Spleen (tissue), 11 donors: ENCODE measurements at regions not wholly inside any gene's neighbourhood (a gene's known extent, or its start where the extent isn't known, plus 50 kb on each side); places are given as distances from the start of the nearest gene placed in this dataset.

Source experiments
- DNase-seq: peaks from one replicate; pipeline ENCODE4 v3.0.0-alpha.2; 2020
- H3K27ac ChIP-seq, 8 donors: fragments of 200-600 bp; sonication (generic) in 7 of 8; 1 replicate in 4 of 8; 2 replicates in 4 of 8; pipeline versions ENCODE4 v1.5.0 to v1.8.0; 2016 to 2021; ENCODE audit warnings: inconsistent platforms in 4 of 8, mild to moderate bottlenecking in 4 of 8, moderate library complexity in 1 of 8
- H3K27me3 ChIP-seq, 7 donors: fragments of 200-600 bp; sonication (generic) in 6 of 7; replicated peaks in 1 of 7; 1 replicate in 4 of 7; 2 replicates in 3 of 7; pipeline versions ENCODE4 v1.5.0 to v1.8.0; 2016 to 2021; ENCODE audit warnings: inconsistent platforms in 3 of 7, mild to moderate bottlenecking in 1 of 7
- H3K36me3 ChIP-seq, 6 donors: fragments of 200-600 bp; sonication (generic) in 5 of 6; 1 replicate in 4 of 6; 2 replicates in 2 of 6; pipeline versions ENCODE4 v1.5.0 to v1.8.0; 2016 to 2021; ENCODE audit warnings: inconsistent platforms in 2 of 6
- H3K4me1 ChIP-seq, 6 donors: fragments of 200-600 bp; sonication (generic) in 5 of 6; 1 replicate in 3 of 6; 2 replicates in 3 of 6; pipeline versions ENCODE4 v1.5.0 to v1.8.0; 2016 to 2021; ENCODE audit warnings: inconsistent platforms in 3 of 6
- H3K4me3 ChIP-seq, 8 donors: fragments of 200-600 bp; sonication (generic) in 7 of 8; 1 replicate in 4 of 8; 2 replicates in 4 of 8; pipeline versions ENCODE4 v1.5.0 to v1.8.0; 2016 to 2021; ENCODE audit warnings: inconsistent platforms in 4 of 8, mild to moderate bottlenecking in 4 of 8, moderate library complexity in 2 of 8
- H3K9me3 ChIP-seq, 8 donors: fragments of 200-600 bp; sonication (generic) in 7 of 8; 1 replicate in 4 of 8; 2 replicates in 4 of 8; pipeline versions ENCODE4 v1.5.0 to v1.8.0; 2016 to 2021; ENCODE audit warnings: inconsistent platforms in 4 of 8
- POLR2A ChIP-seq, 3 donors: fragments of 450-650 bp; IDR thresholded peaks; one replicate each; pipeline ENCODE4 v1.5.1; 2017; ENCODE audit warnings: antibody characterized with exemption in 3 of 3, mild to moderate bottlenecking in 1 of 3
- POLR2AphosphoS5 ChIP-seq, 3 donors: sonication (generic); formaldehyde crosslinking; IDR thresholded peaks; one replicate each; pipeline ENCODE4 v1.5.1; 2017; ENCODE audit warnings: antibody characterized with exemption in 3 of 3
- whole genome bisulfite sequencing, 5 donors: extraction: QIAGEN DNeasy Blood & Tissue Kit in 3 of 5; methylation state at CpG; one replicate each; pipeline versions ENCODE4 v1.1.5 to v1.1.7; 2013 to 2018; 5-methylcytosine and 5-hydroxymethylcytosine counted together
- intact Hi-C: fragments of 100-400 bp; cut with DNase I; formaldehyde crosslinking; loops from one replicate; pipeline ENCODE4 v1.15.0; 2023; ENCODE audit warnings: low total_unique reads
- TF ChIP-seq, protein P1 (sequence below), 11 experiments: fragments of 200-600 bp in 7 of 11; fragments of 450-650 bp in 4 of 11; sonication (generic) in 4 of 11; IDR thresholded peaks in 8 of 11; conservative IDR thresholded peaks in 3 of 11; 1 replicate in 7 of 11; 2 replicates in 4 of 11; pipeline versions ENCODE4 v1.4.0 to v1.8.0; 2016 to 2021; ENCODE audit warnings: antibody characterized with exemption in 11 of 11, inconsistent platforms in 4 of 11, mild to moderate bottlenecking in 1 of 11
- donor health status: healthy with polysubstance abuse.
- donor health status: DM: no; HTN: no; CAD: no; lungs with moderate emphysema.
- donor health status: DM: no; HTN: no; CAD: no.
- donor health status: Bipolar disorder and iron deficiency.
- donor health status: healthy.
- donor health status: DM: no; HTN: no; CAD: no.
- donor health status: DM: yes; HTN: yes; CAD: no.

DNA sequence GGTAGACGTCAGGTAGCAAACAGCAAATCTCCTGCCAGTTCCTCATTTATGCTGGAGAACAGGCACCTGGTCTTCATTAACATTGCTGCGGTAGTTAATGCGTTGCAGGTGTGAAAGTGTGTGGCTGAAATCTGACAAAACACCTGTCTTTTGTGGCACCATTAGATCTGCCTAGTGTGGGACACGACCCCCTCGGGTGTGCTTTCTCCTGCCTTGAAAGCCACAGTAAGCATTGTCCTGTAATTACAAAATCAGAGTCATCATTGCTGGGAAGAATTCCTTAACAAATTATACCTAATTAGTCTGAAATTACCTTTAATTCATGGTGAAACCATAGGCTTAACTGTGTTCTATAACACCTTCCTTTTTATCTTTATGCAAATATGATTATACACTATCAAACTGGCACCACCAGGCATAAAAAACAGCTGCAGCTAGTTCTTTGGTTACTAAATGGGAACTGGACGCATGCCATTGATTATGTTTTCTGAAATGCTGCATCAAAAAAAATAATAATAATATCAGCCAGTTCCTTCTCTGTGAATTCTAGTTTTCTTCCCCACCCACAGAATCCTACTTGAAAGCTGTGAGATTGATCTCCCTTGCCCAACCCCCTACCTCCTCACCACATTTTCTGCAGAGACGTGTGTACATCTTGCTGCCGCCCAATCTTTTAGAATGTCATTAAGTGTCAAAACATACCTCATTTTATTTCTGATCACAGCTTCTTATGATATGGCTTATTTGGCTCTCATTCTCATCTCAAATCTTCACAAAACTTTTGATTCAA, 374.0 kb downstream of the NFIB start:
- peak overlapping the region in 2 of 8 donors; percentile 41 to 43 for H3K27ac ChIP-seq
- H3K27me3 ChIP-seq = no peaks in the 10 kb centered on the region
- no peaks in the 10 kb centered on the region for H3K9me3 ChIP-seq
- DNase-seq = no peak
- peaks cover 0 to 16% (median 0%) of the 10 kb centered on the region in 6 donors for H3K4me1 ChIP-seq
- no peaks in the 10 kb centered on the region for H3K36me3 ChIP-seq
- whole genome bisulfite sequencing, 5 donors = 81 to 89% (median 87%) methylated on average over 8 of the region's 8 CpGs
- intact Hi-C loops = no loop called here
- no peak for TF ChIP-seq POLR2AphosphoS5 (IDR thresholded peaks at IDR 0.05)
- TF ChIP-seq, protein P1, sequence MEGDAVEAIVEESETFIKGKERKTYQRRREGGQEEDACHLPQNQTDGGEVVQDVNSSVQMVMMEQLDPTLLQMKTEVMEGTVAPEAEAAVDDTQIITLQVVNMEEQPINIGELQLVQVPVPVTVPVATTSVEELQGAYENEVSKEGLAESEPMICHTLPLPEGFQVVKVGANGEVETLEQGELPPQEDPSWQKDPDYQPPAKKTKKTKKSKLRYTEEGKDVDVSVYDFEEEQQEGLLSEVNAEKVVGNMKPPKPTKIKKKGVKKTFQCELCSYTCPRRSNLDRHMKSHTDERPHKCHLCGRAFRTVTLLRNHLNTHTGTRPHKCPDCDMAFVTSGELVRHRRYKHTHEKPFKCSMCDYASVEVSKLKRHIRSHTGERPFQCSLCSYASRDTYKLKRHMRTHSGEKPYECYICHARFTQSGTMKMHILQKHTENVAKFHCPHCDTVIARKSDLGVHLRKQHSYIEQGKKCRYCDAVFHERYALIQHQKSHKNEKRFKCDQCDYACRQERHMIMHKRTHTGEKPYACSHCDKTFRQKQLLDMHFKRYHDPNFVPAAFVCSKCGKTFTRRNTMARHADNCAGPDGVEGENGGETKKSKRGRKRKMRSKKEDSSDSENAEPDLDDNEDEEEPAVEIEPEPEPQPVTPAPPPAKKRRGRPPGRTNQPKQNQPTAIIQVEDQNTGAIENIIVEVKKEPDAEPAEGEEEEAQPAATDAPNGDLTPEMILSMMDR (IDR thresholded peaks at IDR 0.05 in 8 of 11, conservative IDR thresholded peaks at IDR 0.05 in 3 of 11) = no peak
- TF ChIP-seq POLR2A (IDR thresholded peaks at IDR 0.05) = no peak
- H3K4me3 ChIP-seq = no peak overlapping the region

DNA sequence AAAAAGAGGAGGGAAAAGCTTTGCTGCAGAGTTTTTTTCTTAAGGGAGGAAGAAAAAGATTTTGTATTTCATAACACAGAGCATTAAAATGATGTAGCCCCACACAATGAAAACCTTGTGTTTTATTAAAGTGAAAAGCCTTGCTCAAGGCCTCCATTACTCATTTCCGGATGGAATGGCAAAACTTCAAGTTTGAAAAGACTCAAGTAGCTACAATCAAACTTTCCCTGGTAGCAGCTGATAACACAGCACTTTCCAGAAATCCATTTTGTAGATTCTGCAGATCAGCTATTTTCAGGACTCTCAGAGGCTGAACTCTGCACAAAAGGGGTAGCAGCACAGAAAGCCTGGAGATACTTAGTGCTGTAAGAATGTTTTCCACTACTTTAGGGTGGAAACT, 374.8 kb downstream of the NFIB start:
- H3K27ac ChIP-seq = peak overlapping the region in 3 of 8 donors; percentile 16 to 43 (median 41)
- H3K4me3 ChIP-seq = no peak overlapping the region
- 48 to 71% (median 57%) methylated on average over 1 of the region's 1 CpG for WGBS, 5 donors
- H3K9me3 ChIP-seq = no peaks in the 10 kb centered on the region
- no peak for DNase-seq
- no peaks in the 10 kb centered on the region for H3K27me3 ChIP-seq
- peaks cover 0 to 16% (median 0%) of the 10 kb centered on the region in 6 donors for H3K4me1 ChIP-seq
- TF ChIP-seq, protein P1 (IDR thresholded peaks at IDR 0.05 in 8 of 11, conservative IDR thresholded peaks at IDR 0.05 in 3 of 11) = no peak
- TF ChIP-seq POLR2A (IDR thresholded peaks at IDR 0.05) (no peak), POLR2AphosphoS5 (IDR thresholded peaks at IDR 0.05) (no peak)
- no peaks in the 10 kb centered on the region for H3K36me3 ChIP-seq
- intact Hi-C loops = no loop called here

DNA sequence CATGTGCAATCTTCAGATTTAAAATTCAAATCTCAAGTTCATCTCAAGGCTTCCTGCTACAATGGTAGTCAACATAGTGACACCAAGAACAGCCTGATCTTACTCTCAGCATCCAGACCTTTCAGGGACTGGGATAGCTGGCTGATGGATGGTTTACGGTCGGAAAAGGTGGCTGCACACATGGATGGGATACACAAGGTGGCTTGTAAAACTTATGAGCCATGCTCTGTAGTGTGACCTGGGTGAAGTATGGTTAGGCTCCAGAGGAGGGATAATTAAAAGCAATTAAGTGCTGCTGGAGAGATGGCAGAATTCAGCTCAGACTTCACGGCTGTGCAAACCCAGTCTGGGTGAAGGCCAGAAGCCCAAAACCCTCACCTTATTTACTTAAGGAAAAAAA, 379.5 kb downstream of the NFIB start:
- Histone ChIP-seq H3K4me3 (no peak overlapping the region), H3K27me3 (no peaks in the 10 kb centered on the region), H3K4me1 (peaks cover 0 to 13% (median 0%) of the 10 kb centered on the region in 6 donors), H3K27ac (no peak overlapping the region), H3K9me3 (no peaks in the 10 kb centered on the region), H3K36me3 (no peaks in the 10 kb centered on the region)
- TF ChIP-seq POLR2A (IDR thresholded peaks at IDR 0.05) (no peak), POLR2AphosphoS5 (IDR thresholded peaks at IDR 0.05) (no peak)
- TF ChIP-seq, protein P1 (IDR thresholded peaks at IDR 0.05 in 8 of 11, conservative IDR thresholded peaks at IDR 0.05 in 3 of 11) = no peak
- DNase-seq = no peak
- intact Hi-C loops = no loop called here
- 90 to 99% (median 96%) methylated on average over 3 of the region's 3 CpGs for WGBS, 5 donors

DNA sequence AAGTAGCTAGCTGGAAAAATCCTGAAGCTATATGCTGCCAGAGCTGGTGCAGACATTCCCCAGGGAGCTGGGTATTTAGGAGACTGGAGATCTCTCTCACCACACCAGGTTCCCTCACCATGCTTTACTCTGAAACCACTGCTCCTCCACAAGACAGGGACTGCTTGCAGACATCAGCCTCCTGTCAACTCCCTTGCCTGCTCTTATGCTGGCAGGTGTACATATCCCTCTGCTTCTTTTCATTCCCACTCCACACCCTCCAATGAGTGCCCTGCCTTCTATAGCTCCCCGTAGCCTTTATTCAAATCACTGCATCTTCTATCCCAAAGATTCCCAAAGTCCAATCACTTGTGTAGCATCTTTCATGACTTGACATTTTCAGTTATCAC, 380.7 kb downstream of the NFIB start:
- WGBS, 5 donors = 82 to 100% (median 88%) methylated on average over 1 of the region's 1 CpG
- TF ChIP-seq, protein P1 (IDR thresholded peaks at IDR 0.05 in 8 of 11, conservative IDR thresholded peaks at IDR 0.05 in 3 of 11) = no peak
- no peak for TF ChIP-seq POLR2AphosphoS5 (IDR thresholded peaks at IDR 0.05)
- TF ChIP-seq POLR2A (IDR thresholded peaks at IDR 0.05) = no peak
- Histone ChIP-seq H3K36me3 (no peaks in the 10 kb centered on the region), H3K4me3 (no peak overlapping the region), H3K9me3 (no peaks in the 10 kb centered on the region), H3K27me3 (no peaks in the 10 kb centered on the region), H3K27ac (no peak overlapping the region), H3K4me1 (peaks cover 0 to 1% (median 0%) of the 10 kb centered on the region in 6 donors)
- DNase-seq = no peak
- intact Hi-C loops = no loop called here
